ENCODE measurements at regions not wholly inside any gene's neighbourhood (a gene's known extent, or its start where the extent isn't known, plus 50 kb on each side); places are given as distances from the start of the nearest gene placed in this dataset.
"Not testable (repeated sequence)": the region's sequence is repeated elsewhere in the genome, so short reads cannot be mapped to it uniquely, and the experiment has no call there.

DNA sequence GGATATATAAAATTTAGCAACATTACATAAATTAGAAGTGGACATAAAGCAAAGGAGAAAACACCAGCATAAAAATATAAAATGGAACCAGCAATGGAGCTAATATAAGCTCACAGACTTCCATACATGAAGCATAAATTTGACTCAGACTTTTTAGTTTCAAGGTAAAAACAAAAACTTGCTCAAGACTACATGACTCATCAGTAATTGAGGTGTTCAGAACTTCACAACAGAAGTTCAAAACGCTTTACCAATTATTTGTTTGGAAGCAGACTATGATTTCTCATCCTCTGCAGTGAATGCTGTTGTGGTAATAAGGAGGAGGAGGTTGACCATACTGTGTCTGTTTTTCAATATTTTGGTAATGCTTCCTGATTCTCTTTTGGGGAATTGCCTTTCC lies 192.0 kb upstream of the MEIS1 start:
- DNase-seq (ENCODE audit: low spot score), result not testable (repeated sequence)

DNA sequence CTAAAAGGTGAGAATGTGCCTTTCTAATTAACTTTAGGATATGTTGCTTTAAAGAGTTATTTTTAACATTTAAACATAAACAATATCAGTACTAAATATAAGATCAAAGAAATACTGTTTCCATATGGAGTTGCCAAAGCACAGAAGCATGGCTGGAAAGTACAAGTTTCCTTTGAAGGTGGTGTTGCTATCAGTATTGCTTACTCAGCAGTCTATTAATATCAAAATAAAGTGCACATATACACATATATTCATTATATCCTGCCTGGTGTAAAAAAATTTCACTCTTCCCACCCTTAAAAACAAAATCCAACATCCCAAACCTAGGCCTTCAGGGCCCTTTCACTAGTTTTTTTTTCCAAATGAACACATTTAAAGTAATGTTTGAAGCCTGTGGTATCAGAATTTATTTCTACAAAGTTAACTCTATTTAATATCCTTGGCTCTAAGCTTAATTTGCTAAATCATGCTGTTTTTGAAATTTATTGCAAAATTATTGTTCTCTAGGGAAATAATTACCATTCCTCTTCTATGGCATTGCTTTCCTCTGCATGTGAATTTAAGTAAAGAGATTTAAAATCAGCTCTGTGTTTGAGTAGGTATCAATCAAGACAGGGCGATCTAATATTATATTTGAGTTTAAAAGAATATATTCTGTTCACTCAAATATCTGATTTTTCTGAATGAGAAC lies 192.7 kb upstream of the MEIS1 start:
- DNase-seq (ENCODE audit: low spot score), result no peak

DNA sequence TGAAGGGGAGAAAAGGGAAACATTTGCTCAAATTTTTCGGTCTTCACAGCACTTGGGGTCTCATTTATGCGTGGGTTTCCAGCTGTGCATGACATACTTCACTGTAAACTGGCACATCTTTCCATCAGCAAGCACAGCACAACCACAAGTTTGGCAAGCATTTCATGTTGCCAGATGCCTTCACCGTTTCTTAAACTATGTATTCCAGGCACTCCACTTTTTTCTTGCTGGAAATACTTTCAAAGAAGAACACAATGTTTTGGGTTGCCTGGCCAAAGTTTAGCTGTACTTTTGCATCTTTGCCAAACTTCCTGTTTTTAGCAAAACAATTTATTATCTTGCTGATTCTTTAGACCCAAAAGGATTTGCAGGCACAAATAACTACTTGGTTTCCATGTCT lies 194.6 kb upstream of the MEIS1 start:
- no peak for DNase-seq (ENCODE audit: low spot score)

DNA sequence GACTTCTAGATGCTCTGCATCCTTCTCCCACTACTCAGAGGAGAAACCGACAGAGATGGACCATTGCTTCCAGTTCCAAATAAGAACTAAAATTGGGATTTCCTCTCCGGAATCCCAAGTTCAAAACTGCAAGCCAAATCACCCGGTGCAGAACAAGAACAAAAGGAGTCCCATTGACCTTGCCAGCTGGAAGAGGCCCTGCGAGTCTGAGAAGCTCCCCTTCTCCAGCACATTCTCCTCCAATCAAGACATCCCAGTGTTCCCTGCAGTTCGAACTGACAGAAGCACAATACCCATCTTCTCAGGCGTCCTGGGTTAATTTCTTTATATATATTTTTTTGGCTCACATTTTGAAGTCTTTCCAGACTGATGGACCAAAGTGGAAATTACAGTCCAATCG lies 195.3 kb upstream of the MEIS1 start:
- DNase-seq (ENCODE audit: low spot score), result no peak

DNA sequence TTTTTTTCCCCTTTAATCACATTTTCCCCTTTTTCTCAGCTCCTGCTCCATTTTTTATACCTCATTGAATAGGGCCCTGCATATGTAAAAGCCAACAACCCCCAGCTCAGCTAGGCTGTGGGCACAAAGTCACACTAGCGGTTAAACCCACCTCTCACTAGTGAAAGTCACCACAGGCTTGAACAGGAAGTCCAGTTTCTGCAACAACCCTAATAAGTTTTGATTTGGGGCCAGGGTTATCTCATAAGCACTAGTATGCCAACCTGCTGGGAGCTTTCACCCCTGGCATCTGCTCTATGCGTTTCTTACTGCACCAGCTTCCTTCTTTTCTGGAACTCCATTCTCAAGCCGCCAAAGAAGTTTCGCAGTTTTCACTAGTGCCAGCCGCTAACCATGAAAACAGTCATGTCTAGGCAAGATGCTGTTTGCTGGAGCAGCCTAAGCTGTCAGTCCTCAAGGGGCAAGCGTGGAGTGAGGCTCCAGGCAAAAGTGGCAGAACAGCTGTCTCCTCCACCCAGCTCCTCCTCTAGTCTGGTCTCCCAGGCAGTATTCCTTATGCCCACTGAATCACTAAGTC lies 197.0 kb upstream of the MEIS1 start:
- no peak for DNase-seq (ENCODE audit: low spot score)

DNA sequence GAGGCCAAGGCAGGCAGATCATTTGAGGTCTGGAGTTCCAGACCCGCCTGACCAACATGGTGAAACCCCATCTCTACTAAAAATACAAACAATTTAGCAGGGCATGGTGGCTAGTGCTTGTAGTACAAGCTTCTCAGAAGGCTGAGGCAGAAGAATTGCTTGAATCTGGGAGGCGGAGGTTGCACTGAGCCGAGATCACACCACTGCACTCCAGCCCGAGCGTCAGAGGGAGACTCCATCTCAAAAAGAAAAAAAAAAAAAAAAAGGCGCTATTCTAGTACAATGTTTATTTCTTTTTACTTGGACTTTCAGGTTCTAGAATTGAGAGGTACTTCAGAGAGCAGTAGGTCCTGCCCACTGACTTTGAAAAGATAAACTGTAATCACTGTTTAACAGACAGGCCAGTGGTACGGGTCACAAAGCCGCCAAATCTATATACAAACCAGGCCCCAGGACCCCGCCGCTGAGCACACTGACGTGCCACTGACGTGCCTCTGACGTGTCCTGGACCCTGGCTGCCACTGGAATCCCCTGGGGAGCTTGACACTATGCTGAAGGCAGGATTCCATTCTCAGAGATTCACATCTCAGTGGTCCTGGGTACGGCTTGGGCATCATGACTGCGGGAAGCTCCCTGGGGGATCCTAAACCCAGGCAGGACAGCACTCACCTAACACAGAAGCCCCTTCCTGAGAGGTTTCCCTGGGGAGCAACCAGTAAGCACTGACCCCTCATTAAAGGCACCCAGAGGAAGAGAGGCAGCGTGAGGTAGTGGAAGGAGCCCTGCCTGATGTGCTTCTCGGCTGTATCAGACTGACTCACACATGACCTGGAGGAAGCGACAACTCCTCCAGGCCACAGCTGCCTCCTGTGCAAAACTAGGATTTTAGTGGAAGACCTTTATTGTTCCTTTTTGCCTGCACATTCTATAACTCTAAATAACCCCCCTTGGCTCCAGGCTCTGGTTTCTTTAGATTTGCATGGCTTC lies 197.8 kb upstream of the MEIS1 start:
- DNase-seq (ENCODE audit: low spot score), result no peak

DNA sequence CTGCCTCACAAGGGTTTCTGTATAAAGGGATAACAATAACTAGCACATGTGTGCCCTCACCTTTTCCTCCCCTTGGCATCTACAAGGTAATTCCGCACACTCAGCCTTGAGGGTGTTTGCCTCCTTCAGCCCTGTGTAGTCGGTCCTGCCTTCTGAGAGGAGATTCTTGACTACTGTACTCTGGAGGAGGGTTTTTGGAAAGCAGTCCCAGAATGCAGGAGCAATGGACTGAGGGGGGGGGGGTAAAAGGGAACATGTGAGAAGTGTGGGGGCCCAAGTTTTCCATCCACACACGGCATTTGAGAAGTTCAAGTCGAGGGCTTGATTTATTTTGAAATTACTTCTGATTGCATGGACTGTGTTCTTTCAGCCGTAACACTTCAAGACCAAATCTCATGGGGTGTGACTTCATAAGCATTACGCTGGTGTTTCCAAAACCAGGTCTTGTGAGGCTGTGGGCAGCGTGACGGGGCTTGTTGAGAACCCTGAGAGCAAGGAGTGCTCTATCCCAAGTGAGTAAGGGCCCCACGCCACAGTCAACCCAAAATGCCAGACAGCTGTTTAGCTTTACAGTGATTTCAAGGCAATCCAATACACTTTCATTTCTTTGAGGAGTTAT lies 198.7 kb upstream of the MEIS1 start:
- DNase-seq (ENCODE audit: low spot score), result no peak

DNA sequence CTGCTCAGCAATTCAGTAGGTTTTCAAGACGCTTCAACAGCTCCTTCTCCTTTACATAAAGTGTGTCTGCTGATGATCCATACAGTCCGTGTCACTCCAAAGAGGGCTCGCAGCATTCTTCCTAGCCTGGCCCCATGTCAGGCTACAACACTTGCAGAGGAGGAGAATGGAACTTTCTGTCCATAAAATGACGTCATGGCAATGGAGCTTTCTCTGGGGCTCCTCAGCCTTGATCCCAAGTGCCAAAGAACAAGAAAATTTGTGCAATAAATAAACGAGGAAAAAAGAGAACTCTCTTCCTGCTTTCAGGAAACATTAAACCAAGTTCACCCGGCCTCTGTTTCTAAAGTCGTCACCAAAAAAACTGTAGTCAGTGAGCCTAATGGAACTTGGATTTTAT lies 199.5 kb upstream of the MEIS1 start:
- no peak for DNase-seq (ENCODE audit: low spot score)

DNA sequence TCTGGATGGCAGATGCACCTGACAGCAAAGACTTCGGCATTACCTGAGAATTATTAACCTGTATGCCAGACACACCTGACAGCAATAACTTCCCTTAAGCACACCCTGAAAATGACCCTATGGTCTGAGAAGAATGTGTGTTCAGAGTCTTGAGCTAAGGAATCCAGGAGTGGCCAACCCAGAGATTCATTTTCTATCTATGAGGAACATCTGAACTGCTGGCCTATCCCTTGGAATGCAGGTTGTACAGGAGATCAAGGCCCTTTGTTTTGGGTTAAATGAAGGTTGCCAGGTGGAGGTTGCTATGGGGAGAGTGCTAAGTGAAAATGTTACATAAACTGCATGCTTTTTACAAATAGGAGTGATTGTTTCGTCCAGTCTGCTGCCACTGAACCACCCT lies 200.9 kb upstream of the MEIS1 start:
- DNase-seq (ENCODE audit: low spot score), result no peak

DNA sequence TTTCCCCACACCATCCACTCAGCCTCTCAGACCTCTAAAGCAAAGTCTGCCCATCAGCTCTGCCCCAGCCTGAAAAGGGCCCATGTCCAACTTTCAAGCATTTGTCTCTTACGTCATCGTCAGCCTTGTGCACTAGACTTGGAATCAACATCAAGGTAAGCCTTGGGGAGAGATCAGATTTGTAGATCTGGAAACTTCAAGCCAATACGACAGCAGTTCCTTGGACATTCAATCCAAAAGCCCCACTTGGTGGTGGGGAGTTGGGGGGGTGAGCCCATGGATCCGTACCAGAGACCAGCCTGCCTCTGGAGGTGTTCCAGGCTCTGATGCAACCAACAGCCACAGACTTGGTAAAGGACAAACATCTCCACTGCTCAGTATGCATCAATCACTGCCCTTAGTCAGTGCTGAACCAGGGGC lies 206.8 kb upstream of the MEIS1 start:
- no peak for DNase-seq (ENCODE audit: low spot score)

DNA sequence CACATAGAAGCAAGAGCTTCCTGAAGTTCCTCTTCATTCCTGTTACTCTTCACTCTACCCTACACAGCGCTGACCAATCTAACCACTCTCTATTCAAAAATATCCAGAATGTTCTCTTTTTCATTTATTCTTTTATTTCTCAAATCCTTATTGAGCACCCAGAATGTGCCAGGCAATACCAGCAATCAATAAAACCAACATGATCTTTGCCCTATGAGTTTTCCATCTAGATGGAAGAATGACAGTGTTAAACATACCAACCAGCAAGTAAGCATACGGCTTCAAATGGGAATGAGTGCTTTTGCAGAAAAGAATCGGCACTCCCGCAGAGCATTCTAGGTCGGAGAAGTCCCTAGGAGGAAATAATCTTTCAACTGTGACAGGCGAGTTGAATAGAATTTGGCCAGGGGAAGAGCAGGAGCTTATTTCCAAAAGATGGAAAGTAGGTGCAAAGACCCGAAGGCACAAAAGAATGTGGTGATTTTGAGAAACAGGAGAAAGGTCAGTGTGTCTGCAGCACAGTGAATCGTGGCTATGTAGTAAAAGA lies 217.8 kb upstream of the MEIS1 start:
- no peak for DNase-seq (ENCODE audit: low spot score)

DNA sequence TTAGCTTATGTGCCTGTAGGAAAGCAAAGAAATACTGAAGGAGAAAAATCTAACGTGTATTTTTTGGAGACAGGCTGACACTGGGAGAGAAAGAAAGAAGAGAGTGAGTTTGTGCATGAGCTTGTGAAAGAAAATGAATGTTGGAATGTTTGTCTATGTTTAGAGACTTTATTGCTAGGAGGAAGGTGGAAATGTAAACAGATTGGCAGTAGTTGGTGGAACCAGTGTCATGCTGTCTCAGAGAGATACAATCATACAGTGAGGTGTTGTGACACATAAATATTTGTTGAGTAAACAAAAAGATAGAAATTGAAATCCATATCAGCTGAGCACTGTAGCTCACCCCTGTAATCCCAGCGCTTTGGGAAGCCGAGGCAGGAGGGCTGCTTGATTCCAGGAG lies 222.2 kb upstream of the MEIS1 start:
- DNase-seq (ENCODE audit: low spot score), result no peak

DNA sequence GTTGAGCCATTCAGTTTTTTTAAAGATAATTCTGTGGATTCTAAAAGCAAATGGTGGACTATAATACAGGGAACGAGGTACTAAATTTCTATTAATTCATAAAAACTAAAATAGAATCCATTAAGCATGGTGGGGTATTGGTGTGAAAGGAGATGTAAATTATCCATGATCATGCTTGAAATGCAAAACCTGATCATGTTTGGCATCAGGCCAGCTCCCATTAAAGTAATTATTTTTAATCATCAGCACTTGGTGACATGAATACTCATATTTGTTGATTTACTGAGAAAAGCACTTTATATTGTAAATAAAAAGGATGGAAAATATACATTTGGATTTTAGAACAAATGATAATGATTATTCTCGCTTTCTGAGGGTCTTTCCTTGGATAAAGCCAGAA lies 232.3 kb upstream of the MEIS1 start:
- DNase-seq (ENCODE audit: low spot score), result no peak

DNA sequence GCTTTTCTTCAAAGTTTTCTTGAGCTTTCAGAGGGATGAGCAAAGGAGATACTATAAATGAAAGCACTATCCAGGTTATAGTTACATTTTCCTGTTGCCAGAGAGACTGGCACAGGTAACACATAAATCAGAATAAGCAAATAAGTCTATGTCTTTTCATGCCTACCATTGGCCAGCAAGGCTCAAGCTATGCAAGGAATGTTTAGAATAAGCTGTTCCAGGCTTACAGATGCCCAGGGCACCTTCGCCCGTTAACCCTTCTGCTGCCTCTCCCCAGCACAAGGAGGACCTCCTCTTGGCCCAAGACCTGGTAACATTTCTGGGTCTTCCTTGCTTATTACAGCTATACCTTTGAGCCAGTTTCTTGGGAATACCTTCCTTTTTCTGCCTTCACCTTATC lies 233.7 kb upstream of the MEIS1 start:
- DNase-seq (ENCODE audit: low spot score), result no peak

DNA sequence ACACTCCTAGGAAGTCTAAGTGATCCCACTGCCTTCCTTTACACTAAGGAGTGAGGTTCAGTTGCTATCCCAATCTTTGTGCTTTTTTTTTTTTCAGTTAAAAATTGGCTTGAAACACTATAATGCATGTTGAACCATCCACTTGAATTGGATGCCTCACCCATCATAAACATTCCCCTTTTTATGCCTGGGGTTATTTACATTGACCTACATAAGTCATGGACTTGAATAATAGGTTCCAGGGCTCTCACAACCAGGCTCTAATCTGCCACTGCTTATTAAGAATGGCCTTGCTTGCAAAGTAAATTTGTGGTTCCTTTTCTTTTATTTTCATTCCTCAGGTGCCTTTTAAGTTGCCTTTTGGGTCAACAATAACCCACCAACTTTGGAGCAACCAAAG lies 236.1 kb upstream of the MEIS1 start:
- no peak for DNase-seq (ENCODE audit: low spot score)

DNA sequence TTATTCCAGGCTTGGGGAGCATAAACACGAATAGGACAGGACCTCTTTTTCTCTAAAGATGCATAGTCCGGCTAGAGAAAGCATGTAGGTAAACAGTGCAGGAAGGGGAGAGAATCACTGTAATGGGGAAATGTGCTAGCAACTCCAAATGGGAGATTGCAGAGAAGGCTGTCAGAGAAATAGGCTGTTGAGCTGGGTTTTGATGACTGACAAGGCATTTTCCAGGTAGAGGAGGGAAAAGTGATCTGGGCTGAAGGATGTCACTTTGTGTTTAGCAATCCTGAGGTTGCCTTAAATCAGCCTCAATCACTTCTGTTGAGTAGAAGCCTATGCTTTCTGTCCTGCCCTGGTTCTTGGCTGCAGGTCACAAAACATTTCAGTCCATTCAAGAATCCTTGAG lies 242.0 kb upstream of the MEIS1 start:
- no peak for DNase-seq (ENCODE audit: low spot score)

DNA sequence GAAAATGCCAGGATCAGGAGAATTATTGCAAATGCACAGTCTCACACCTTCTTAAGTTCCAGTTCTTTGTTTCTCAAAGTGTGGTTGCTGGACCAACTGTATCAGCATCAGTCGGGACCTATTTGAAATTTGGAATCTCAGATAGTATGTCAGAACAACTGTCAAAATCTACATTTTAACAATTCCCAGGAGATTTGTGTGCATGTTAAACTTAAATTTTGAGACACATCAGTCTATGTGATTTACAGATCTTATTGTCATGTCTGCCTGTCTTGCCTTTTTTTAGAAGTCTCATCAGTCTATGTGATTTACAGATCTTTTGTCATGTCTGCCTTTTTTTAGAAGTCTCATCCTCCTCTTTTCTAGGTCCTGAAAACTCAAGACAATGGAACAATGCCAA lies 243.6 kb upstream of the MEIS1 start:
- DNase-seq (ENCODE audit: low spot score), result no peak

DNA sequence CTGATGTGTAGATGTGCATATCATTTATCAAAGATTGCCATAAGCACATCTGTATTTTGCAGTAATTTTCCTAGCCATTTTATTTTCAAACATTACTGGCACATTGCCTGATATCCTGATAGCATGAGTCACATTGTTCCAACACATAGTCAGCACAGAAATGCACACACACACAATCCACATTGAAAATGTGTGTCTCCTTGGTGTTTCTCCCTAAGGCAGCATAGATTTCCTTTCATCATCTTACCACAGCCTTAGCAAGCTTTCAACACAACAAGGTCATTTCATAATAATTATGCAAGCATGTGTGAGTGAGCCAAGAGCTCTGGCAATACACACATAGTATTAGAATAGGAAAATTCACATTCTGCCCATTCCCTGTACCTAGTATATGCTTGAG lies 245.4 kb upstream of the MEIS1 start:
- no peak for DNase-seq (ENCODE audit: low spot score)

DNA sequence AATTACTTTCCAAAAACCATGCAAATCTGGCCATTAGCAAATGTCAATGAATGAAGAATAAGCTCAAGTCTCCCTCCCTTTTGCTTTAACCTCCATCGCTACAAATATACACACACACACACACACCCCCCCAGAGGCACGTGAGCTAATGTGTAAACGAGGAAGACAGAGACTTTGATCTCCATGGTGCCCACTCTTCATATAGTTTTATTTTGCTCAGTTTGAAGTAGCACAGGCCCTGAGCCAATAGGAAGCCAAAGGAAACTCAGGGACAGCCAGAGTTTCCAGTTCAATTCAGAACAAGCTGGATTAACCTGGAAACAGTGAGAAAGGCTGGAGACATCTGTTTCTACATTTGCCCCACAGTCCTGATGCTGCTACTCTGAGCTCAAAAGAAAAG lies 248.4 kb upstream of the MEIS1 start:
- no peak for DNase-seq (ENCODE audit: low spot score)

DNA sequence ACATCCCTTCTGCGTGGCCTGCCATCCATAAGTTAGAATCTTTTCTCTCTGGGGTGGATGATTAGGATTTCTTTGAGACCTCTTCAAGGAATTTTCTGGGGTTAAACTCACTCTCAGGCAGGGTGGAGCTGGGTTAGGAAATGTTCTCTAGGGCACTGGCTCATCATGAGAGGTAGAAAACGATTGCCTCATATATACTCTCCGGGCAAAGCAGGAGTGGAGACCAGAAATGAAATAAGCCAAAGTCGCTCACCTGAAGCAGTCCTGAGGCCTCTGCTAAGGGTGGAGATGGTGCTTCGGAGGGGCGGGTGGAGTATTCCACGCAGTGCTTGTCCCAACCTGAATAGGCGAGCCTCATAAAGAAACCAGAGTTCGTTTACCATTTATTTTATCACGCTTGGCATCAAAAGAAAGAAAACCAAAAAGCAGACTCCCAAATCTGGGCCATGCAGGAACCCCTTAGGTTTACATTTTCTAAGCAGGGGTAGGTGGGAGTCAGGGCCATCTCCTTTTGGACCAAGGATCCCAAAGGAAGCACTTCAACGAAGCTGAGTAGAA lies 249.3 kb upstream of the MEIS1 start:
- no peak for DNase-seq (ENCODE audit: low spot score)

DNA sequence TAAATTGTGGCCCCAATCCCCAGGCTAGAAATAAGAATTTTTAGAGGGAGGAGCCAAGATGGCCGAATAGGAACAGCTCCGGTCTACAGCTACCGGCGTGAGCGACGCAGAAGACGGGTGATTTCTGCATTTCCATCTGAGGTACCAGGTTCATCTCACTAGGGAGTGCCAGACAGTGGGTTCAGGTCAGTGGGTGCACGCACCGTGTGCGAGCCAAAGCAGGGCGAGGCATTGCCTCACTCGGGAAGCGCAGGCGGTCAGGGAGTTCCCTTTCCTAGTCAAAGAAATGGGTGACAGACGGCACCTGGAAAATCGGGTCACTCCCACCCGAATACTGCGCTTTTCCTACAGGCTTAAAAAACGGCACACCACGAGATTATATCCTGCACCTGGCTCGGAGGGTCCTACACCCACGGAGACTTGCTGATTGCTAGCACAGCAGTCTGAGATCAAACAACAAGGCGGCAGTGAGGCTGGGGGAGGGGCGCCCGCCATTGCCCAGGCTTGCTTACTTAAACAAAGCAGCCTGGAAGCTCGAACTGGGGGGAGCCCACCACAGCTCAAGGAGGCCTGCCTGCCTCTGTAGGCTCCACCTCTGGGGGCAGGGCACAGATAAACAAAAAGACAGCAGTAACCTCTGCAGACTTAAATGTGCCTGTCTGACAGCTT lies 257.7 kb upstream of the MEIS1 start:
- not testable (repeated sequence) for DNase-seq (ENCODE audit: low spot score)
